Upper lobe of left lung (tissue), 4 donors: ENCODE measurements at regions not wholly inside any gene's neighbourhood (a gene's known extent, or its start where the extent isn't known, plus 50 kb on each side); places are given as distances from the start of the nearest gene placed in this dataset.

Experiments
- EP300 ChIP-seq, 4 donors: sonication (generic); formaldehyde crosslinking; IDR thresholded peaks; one replicate each; pipeline ENCODE4 v1.5.1; 2017; ENCODE audit warnings: antibody characterized with exemption in 4 of 4, control low read depth in 2 of 4
- POLR2A ChIP-seq, 4 donors: fragments of 450-650 bp; IDR thresholded peaks; one replicate each; pipeline ENCODE4 v1.5.1; 2016 to 2017; ENCODE audit warnings: antibody characterized with exemption in 4 of 4, mild to moderate bottlenecking in 2 of 4
- POLR2AphosphoS5 ChIP-seq, 2 donors: sonication (generic); formaldehyde crosslinking; IDR thresholded peaks; one replicate each; pipeline ENCODE4 v1.5.1; 2017; ENCODE audit warnings: antibody characterized with exemption in 2 of 2
- TF ChIP-seq, protein P1 (sequence below), 6 experiments: fragments of 450-650 bp in 4 of 6; fragments of 200-600 bp in 2 of 6; sonication (generic) in 2 of 6; IDR thresholded peaks; one replicate each; pipeline ENCODE4 v1.5.1; 2016 to 2019; ENCODE audit warnings: antibody characterized with exemption in 6 of 6

DNA sequence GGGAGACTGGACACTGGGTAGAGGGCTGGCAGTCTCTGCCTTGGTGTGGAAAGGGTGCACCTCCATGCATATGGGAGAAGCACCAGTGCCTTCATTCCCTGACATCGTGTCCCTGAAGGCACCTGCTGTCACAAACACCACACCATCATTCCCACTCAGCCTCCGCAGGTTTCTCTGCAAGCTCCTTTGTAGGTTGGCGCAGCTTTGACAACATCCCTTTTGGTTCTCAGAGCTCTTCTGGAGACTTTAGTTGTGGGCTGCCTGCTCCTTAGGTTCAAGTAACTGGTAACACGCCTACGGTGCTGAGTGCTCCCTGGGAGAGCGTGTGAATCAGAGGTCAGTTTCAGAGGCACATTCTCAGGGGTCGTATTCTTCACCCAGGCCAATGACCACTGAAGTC, 50.2 kb upstream of the TULP4 start:
- TF ChIP-seq, protein P1, sequence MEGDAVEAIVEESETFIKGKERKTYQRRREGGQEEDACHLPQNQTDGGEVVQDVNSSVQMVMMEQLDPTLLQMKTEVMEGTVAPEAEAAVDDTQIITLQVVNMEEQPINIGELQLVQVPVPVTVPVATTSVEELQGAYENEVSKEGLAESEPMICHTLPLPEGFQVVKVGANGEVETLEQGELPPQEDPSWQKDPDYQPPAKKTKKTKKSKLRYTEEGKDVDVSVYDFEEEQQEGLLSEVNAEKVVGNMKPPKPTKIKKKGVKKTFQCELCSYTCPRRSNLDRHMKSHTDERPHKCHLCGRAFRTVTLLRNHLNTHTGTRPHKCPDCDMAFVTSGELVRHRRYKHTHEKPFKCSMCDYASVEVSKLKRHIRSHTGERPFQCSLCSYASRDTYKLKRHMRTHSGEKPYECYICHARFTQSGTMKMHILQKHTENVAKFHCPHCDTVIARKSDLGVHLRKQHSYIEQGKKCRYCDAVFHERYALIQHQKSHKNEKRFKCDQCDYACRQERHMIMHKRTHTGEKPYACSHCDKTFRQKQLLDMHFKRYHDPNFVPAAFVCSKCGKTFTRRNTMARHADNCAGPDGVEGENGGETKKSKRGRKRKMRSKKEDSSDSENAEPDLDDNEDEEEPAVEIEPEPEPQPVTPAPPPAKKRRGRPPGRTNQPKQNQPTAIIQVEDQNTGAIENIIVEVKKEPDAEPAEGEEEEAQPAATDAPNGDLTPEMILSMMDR (IDR thresholded peaks at IDR 0.05): no peak
- TF ChIP-seq POLR2A (IDR thresholded peaks at IDR 0.05) (no peak), EP300 (IDR thresholded peaks at IDR 0.05) (no peak), POLR2AphosphoS5 (IDR thresholded peaks at IDR 0.05) (no peak)
